ENCODE measurements at regions not wholly inside any gene's neighbourhood (a gene's known extent, or its start where the extent isn't known, plus 50 kb on each side); places are given as distances from the start of the nearest gene placed in this dataset.

DNA sequence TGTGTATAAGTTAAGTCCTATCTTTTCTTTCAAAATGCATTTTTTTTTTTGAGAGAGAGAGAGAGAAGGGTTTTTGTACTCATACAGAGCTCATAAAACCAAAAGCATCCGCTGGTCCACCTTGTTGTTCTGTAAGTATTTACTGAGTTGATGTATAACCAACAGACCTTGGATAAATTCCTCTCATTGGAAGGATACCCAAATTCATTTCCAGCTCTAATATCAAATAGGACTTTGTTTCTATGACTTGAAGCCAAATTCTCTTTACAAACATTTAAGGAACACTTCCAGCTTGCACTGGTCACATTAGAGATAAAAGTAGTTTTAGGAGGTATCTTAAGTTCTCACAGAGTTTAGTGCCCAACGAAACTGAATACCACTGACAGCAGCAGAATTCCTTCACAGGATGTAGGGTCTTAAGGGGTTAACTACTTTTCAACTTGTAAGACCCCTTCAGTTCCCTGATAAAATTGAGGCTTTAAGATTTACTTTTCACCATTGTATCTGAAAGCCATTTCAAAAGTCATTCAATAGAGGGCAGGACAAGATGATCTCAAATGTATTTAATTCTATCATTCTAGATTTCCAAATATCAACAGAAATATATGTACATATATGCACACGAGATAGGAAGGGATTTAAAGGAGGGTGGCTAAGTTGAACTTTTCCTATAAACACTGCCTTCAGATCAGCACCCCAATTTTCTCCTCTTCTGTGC is 1398.5 kb upstream of the CELF4 start:
- no peak for DNase-seq

DNA sequence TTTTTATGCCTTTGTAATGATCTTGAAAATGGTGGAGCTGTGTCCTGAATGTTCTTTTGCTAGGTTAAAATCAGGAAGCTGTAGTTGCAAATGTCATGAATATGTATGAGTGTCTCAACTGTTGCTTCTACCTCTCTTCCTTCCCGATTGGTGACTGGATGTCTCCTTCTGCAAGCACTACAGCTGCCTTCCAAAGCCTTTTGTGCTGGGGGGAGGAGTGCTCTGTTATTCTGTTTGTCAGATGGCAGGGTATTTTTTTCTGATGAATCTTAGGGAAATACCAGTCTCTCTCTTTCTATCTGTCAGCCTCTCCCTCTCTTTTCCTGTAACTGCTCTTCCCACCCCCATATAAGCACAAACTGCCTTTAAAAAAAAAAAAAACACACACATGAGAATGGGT is 1396.3 kb upstream of the CELF4 start:
- DNase-seq = no peak

- no peak for DNase-seq
Measured at GRCh38 chr18:38957736-38958135, 1392.1 kb upstream of the CELF4 start.

GRCh38 chr18:38956068-38956467 is 1390.5 kb upstream of the CELF4 start:
- no peak for DNase-seq

GRCh38 chr18:38951633-38952032 is 1386.0 kb upstream of the CELF4 start:
- no peak for DNase-seq

GRCh38 chr18:38948436-38948835 is 1382.8 kb upstream of the CELF4 start:
- no peak for DNase-seq

DNA sequence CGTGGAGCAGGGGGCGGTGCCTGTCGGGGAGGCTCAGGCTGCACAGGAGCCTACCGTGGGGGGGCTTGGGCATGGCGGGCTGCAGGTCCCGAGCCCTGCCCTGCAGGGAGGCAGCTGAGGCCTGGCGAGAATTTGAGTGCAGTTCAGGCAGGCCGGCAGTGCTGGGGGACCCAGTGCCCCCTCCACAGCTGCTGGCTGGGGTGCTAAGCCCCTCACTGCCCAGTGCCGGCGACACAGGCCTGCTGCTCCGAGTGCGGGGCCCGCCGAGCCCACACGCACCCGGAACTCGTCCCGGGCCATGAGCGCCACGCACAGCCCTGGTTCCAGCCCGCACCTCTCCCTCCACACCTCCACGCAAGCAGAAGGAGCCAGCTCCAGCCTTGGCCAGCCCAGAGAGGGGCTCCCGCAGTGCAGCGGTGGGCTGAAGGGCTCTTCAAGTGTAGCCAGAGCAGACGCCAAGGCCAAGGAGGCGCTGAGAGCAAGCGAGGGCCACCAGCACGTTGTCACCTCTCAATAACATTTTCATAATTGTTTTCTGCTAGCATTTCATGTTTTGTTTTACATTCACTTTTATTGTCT is 1378.9 kb upstream of the CELF4 start:
- no peak for DNase-seq

- DNase-seq = no peak
Measured at GRCh38 chr18:38941711-38942561, 1376.3 kb upstream of the CELF4 start.

GRCh38 chr18:38940863-38941531 is 1375.4 kb upstream of the CELF4 start:
- peak; percentile 38 to 62 for DNase-seq

DNA sequence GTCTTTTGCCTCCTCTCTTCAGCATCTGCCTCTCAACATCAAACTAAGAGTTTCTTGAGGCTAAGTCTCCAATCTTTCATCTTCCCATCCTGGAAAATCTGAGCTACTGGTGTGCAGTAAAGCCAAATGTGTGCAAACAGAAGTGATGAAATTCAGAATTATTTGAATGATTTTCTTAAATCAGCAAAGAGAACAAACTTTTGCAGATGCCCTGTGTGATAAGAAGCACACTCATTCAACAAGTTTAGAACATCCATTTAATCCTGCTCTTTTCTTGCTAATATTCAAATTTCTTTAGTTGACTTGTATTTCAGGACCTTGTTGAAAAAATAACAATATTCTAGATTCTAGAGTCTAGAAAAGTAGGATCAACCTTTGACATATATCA is 1374.9 kb upstream of the CELF4 start:
- no peak for DNase-seq

DNA sequence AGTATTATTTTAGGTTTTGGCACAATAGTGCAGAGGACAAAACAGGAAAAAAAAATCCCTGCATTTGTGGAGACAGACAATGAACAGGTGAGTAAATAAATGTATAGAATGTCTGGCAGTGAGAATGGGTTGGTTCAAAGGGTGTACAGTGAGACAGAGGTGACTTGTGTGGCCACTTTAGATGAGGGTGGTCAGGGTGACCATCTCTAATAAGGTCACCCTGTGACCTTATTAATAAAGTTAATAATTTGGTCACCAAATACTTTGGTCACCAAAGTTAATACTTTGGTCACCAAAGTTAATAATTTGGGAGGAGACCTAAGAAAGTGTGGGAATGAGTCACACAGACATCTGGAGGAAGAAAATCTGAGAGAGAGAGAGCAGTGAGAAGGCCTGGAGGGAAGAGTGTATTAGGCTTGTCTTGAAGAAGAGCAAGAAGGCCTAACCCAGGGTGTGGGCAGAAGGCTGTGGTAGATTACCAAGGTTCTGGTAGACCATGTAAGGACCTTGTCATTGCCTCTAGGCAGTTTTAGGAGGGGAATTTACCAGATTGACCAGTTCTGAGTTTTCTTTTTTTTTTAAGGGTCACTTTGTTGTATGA is 1368.4 kb upstream of the CELF4 start:
- no peak for DNase-seq

DNA sequence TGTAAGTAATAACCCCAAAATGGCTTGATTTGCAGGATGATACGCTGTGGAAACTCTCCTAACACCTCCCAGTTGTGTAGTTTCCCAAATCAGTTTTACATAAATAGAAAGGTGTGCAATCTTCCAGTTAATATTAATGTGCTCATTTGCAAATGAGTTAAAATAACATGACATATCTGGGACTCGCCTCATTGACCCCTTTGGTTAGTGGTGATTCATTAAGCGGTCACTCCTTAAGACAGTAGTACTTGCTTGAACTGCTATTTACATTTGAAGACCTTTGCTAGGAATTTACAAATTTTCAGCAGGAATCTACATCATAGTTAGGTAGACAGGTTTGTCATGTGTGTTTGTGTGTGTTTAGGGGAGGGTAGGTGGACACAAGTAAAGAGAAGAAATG is 1367.7 kb upstream of the CELF4 start:
- DNase-seq = no peak

DNA sequence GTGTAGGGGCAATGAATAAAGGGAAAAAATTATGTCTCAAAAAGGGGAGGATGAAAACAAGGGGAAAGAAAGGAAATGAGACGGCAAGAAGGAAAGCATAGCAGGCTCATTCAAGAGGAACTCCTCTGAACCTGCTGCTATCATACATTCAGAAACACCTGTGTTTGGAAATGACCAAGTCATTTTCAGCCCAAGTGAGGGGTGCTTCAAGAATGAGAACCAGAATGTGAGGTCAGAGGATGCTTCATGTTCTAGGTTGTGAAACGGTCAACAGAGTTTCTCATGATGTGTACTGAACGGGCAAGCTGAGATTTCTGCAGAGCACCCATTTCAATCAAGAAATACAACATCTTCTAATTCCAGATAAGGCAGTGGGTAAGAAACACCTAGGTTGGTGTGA is 1367.2 kb upstream of the CELF4 start:
- DNase-seq = no peak

GRCh38 chr18:38931754-38932050 is 1366.1 kb upstream of the CELF4 start:
- no peak for DNase-seq

GRCh38 chr18:38930881-38931753 is 1365.5 kb upstream of the CELF4 start:
- no peak for DNase-seq

- no peak for DNase-seq
Measured at GRCh38 chr18:38923540-38923939, 1357.9 kb upstream of the CELF4 start.

- DNase-seq = no peak
Measured at GRCh38 chr18:38923126-38923525, 1357.5 kb upstream of the CELF4 start.

DNA sequence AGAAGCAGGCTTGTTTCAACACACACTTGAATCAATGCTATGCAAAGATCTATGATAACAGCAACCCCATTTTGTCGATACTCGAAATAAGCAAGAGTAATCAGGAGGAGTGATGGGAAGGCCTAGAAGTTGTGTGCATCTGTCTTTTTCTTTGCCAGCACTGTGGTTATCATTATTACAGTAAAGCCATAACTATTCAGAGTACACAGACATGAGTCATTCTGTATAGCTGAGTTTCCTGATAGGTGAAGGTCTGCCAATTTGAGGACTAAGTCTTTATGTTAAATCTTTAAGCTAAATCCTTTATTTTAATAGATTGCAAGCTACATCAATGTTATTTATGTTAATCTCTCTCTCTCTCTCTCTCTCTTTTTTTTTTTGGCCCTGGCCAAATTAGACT is 1344.4 kb upstream of the CELF4 start:
- DNase-seq = no peak

GRCh38 chr18:38902796-38903195 is 1337.2 kb upstream of the CELF4 start:
- no peak for DNase-seq

- no peak for DNase-seq
Measured at GRCh38 chr18:38900445-38900844, 1334.8 kb upstream of the CELF4 start.

GRCh38 chr18:38900031-38900430 is 1334.4 kb upstream of the CELF4 start:
- no peak for DNase-seq

- no peak for DNase-seq
Measured at GRCh38 chr18:38899252-38899651, 1333.7 kb upstream of the CELF4 start.

Data from activated CD4-positive, alpha-beta T cell treated with anti-CD3 and anti-CD28 coated beads, Interleukin-2, amount 50 U/mL, for 48 hours (primary cell).